ENCODE measurements at regions not wholly inside any gene's neighbourhood (a gene's known extent, or its start where the extent isn't known, plus 50 kb on each side); places are given as distances from the start of the nearest gene placed in this dataset.

GRCh38 chr7:53101026-53101425 lies 65.6 kb downstream of the POM121L12 start:
- Histone ChIP-seq H3K9me3 (no peaks in the 10 kb centered on the region), H3K4me1 (no peaks in the 10 kb centered on the region), H3K27ac (no peak overlapping the region), H3K36me3 (no peaks in the 10 kb centered on the region), H3K27me3 (no peaks in the 10 kb centered on the region), H3K4me3 (no peak overlapping the region)
- no peak for TF ChIP-seq CTCF (IDR thresholded peaks at IDR 0.05)
- TF ChIP-seq POLR2A (IDR thresholded peaks at IDR 0.05) = no peak
- TF ChIP-seq EP300 (IDR thresholded peaks at IDR 0.05) = no peak
- DNase-seq (ENCODE audit: low spot score in 2 of 2) = no peak
- WGBS, 2 donors = 62 to 86% methylated on average over 7 of the region's 7 CpGs

GRCh38 chr7:53110425-53110824 lies 75.0 kb downstream of the POM121L12 start:
- TF ChIP-seq EP300 (IDR thresholded peaks at IDR 0.05) = no peak
- no peak for DNase-seq (ENCODE audit: low spot score in 2 of 2)
- WGBS, 2 donors = 72 to 76% methylated on average over 4 of the region's 4 CpGs
- Histone ChIP-seq H3K36me3 (no peaks in the 10 kb centered on the region), H3K27me3 (no peaks in the 10 kb centered on the region), H3K27ac (no peak overlapping the region), H3K4me3 (no peak overlapping the region), H3K4me1 (no peaks in the 10 kb centered on the region), H3K9me3 (no peaks in the 10 kb centered on the region)

- no peak overlapping the region for H3K27ac ChIP-seq
- no peaks in the 10 kb centered on the region for H3K9me3 ChIP-seq
- 61 to 65% methylated on average over 1 of the region's 1 CpG for WGBS, 2 donors
- no peaks in the 10 kb centered on the region for H3K27me3 ChIP-seq
- DNase-seq (ENCODE audit: low spot score in 2 of 2) = no peak
- TF ChIP-seq EP300 (IDR thresholded peaks at IDR 0.05) (no peak), POLR2A (IDR thresholded peaks at IDR 0.05) (no peak), CTCF (IDR thresholded peaks at IDR 0.05) (no peak)
- H3K4me1 ChIP-seq = no peaks in the 10 kb centered on the region
- no peak overlapping the region for H3K4me3 ChIP-seq
- no peaks in the 10 kb centered on the region for H3K36me3 ChIP-seq
Measured at GRCh38 chr7:53111031-53111430, 75.6 kb downstream of the POM121L12 start.

- Histone ChIP-seq H3K36me3 (no peaks in the 10 kb centered on the region), H3K27me3 (no peaks in the 10 kb centered on the region), H3K27ac (no peak overlapping the region), H3K4me3 (no peak overlapping the region), H3K9me3 (no peaks in the 10 kb centered on the region), H3K4me1 (no peaks in the 10 kb centered on the region)
- WGBS, 2 donors = 76 to 82% methylated on average over 4 of the region's 4 CpGs
- no peak for DNase-seq (ENCODE audit: low spot score in 2 of 2)
- TF ChIP-seq POLR2A (IDR thresholded peaks at IDR 0.05) (no peak), EP300 (IDR thresholded peaks at IDR 0.05) (no peak), CTCF (IDR thresholded peaks at IDR 0.05) (no peak)
Measured at GRCh38 chr7:53113424-53113823, 78.0 kb downstream of the POM121L12 start.

GRCh38 chr7:53119514-53119941 lies 84.1 kb downstream of the POM121L12 start:
- H3K4me3 ChIP-seq = no peak overlapping the region
- no peaks in the 10 kb centered on the region for H3K27me3 ChIP-seq
- 64 to 68% methylated on average over 4 of the region's 4 CpGs for WGBS, 2 donors
- no peak overlapping the region for H3K27ac ChIP-seq
- TF ChIP-seq EP300 (IDR thresholded peaks at IDR 0.05) = no peak
- no peak for TF ChIP-seq POLR2A (IDR thresholded peaks at IDR 0.05)
- TF ChIP-seq CTCF (IDR thresholded peaks at IDR 0.05) = no peak
- H3K4me1 ChIP-seq = no peaks in the 10 kb centered on the region
- H3K36me3 ChIP-seq = no peaks in the 10 kb centered on the region
- DNase-seq (ENCODE audit: low spot score in 2 of 2) = no peak
- H3K9me3 ChIP-seq = no peaks in the 10 kb centered on the region

GRCh38 chr7:53121374-53121773 lies 85.9 kb downstream of the POM121L12 start:
- Histone ChIP-seq H3K27ac (no peak overlapping the region), H3K36me3 (no peaks in the 10 kb centered on the region), H3K27me3 (no peaks in the 10 kb centered on the region), H3K4me1 (no peaks in the 10 kb centered on the region), H3K9me3 (no peaks in the 10 kb centered on the region), H3K4me3 (no peak overlapping the region)
- TF ChIP-seq EP300 (IDR thresholded peaks at IDR 0.05) (no peak), POLR2A (IDR thresholded peaks at IDR 0.05) (no peak), CTCF (IDR thresholded peaks at IDR 0.05) (no peak)
- DNase-seq (ENCODE audit: low spot score in 2 of 2) = no peak
- WGBS, 2 donors = 81 to 94% methylated on average over 4 of the region's 4 CpGs
